ENCODE measurements at regions not wholly inside any gene's neighbourhood (a gene's known extent, or its start where the extent isn't known, plus 50 kb on each side); places are given as distances from the start of the nearest gene placed in this dataset.

GRCh38 chr17:15051933-15052332, 213.2 kb downstream of the PMP22 start:
- no peak for TF ChIP-seq EP300 (IDR thresholded peaks at IDR 0.05; ENCODE audit: borderline replicate concordance)
- TF ChIP-seq TCF12 (IDR thresholded peaks at IDR 0.05; ENCODE audit: low read depth) = no peak
- TF ChIP-seq YY1 (IDR thresholded peaks at IDR 0.05; ENCODE audit: low read depth) = no peak
- TF ChIP-seq REST (IDR thresholded peaks at IDR 0.05; ENCODE audit: low read depth) = no peak
- no peak for TF ChIP-seq USF1 (IDR thresholded peaks at IDR 0.05)
- no peak for TF ChIP-seq TAF1 (IDR thresholded peaks at IDR 0.05; ENCODE audit: low read depth)
- no peak for TF ChIP-seq NFIC (IDR thresholded peaks at IDR 0.05)
- no peak for TF ChIP-seq TEAD4 (IDR thresholded peaks at IDR 0.05)
- TF ChIP-seq EGR1 (IDR thresholded peaks at IDR 0.05) = no peak
- TF ChIP-seq RAD21 (IDR thresholded peaks at IDR 0.05; ENCODE audit: low read depth) = no peak
- no peak for TF ChIP-seq FOXM1 (IDR thresholded peaks at IDR 0.05; ENCODE audit: borderline replicate concordance, low read depth)

GRCh38 chr17:15049795-15050160, 215.3 kb downstream of the PMP22 start:
- no peak for TF ChIP-seq MAX (IDR thresholded peaks at IDR 0.05)
- no peak for TF ChIP-seq USF1 (IDR thresholded peaks at IDR 0.05)
- TF ChIP-seq RAD21 (IDR thresholded peaks at IDR 0.05; ENCODE audit: low read depth) = no peak

- TF ChIP-seq YY1 (IDR thresholded peaks at IDR 0.05; ENCODE audit: low read depth) (no peak), TCF12 (IDR thresholded peaks at IDR 0.05; ENCODE audit: low read depth) (no peak), USF1 (IDR thresholded peaks at IDR 0.05) (no peak)
Measured at GRCh38 chr17:15048933-15049794, 216.0 kb downstream of the PMP22 start.

GRCh38 chr17:15048381-15048780, 216.7 kb downstream of the PMP22 start:
- TF ChIP-seq REST (IDR thresholded peaks at IDR 0.05; ENCODE audit: low read depth) (no peak), CEBPB (IDR thresholded peaks at IDR 0.05) (no peak), EP300 (IDR thresholded peaks at IDR 0.05; ENCODE audit: borderline replicate concordance) (no peak), YY1 (IDR thresholded peaks at IDR 0.05; ENCODE audit: low read depth) (no peak), TAF1 (IDR thresholded peaks at IDR 0.05; ENCODE audit: low read depth) (no peak)

GRCh38 chr17:15042311-15042710, 222.8 kb downstream of the PMP22 start:
- TF ChIP-seq CREB1 (IDR thresholded peaks at IDR 0.05; ENCODE audit: low read depth) = no peak
- no peak for TF ChIP-seq TAF1 (IDR thresholded peaks at IDR 0.05; ENCODE audit: low read depth)
- TF ChIP-seq MAX (IDR thresholded peaks at IDR 0.05) = no peak

GRCh38 chr17:15039366-15039765, 225.8 kb downstream of the PMP22 start:
- TF ChIP-seq NFIC (IDR thresholded peaks at IDR 0.05) = no peak
- TF ChIP-seq YY1 (IDR thresholded peaks at IDR 0.05; ENCODE audit: low read depth) = no peak
- TF ChIP-seq EGR1 (IDR thresholded peaks at IDR 0.05) = no peak
- no peak for TF ChIP-seq TCF12 (IDR thresholded peaks at IDR 0.05; ENCODE audit: low read depth)

- TF ChIP-seq EGR1 (IDR thresholded peaks at IDR 0.05) (no peak), TEAD4 (IDR thresholded peaks at IDR 0.05) (no peak), CREB1 (IDR thresholded peaks at IDR 0.05; ENCODE audit: low read depth) (no peak), TAF1 (IDR thresholded peaks at IDR 0.05; ENCODE audit: low read depth) (no peak), EP300 (IDR thresholded peaks at IDR 0.05; ENCODE audit: borderline replicate concordance) (no peak), ZBTB7A (IDR thresholded peaks at IDR 0.05; ENCODE audit: low read depth) (no peak), FOXM1 (IDR thresholded peaks at IDR 0.05; ENCODE audit: borderline replicate concordance, low read depth) (no peak), NFIC (IDR thresholded peaks at IDR 0.05) (no peak), RAD21 (IDR thresholded peaks at IDR 0.05; ENCODE audit: low read depth) (no peak), TCF12 (IDR thresholded peaks at IDR 0.05; ENCODE audit: low read depth) (no peak), CEBPB (IDR thresholded peaks at IDR 0.05) (no peak), YY1 (IDR thresholded peaks at IDR 0.05; ENCODE audit: low read depth) (no peak), MAX (IDR thresholded peaks at IDR 0.05) (no peak), REST (IDR thresholded peaks at IDR 0.05; ENCODE audit: low read depth) (no peak), USF1 (IDR thresholded peaks at IDR 0.05) (no peak)
Measured at GRCh38 chr17:15038656-15039055, 226.5 kb downstream of the PMP22 start.

Data from Ishikawa (cell line).